IMR-90 (cell line): ENCODE measurements at regions not wholly inside any gene's neighbourhood (a gene's known extent, or its start where the extent isn't known, plus 50 kb on each side); places are given as distances from the start of the nearest gene placed in this dataset.

Experiments
- ATAC-seq: fragments of 200-7000 bp; cut with Tn5 transposase; 2 replicates; pipeline ENCODE4 v1.9.1; 2020; ENCODE audit warnings: low read depth, mild to moderate bottlenecking, moderate library complexity
- BruUV-seq: library from RNA; stranded (reverse); fragments of 400-500 nt; replicated peaks from 2 replicates; lab custom pipeline; 2021; lab: Mats Ljungman, UMichigan
- CTCF ChIA-PET: fragments of 300-600 bp; formaldehyde crosslinking; extraction: SDS; loops from one replicate; lab custom pipeline; 2021; ENCODE audit warnings: antibody characterized with exemption; lab: Yijun Ruan, JAX
- POLR2A ChIA-PET: fragments of 300-600 bp; sonication (Branson Sonifier 250); formaldehyde crosslinking; loops from one replicate; lab custom pipeline; 2022; ENCODE audit warnings: antibody characterized with exemption; ENCODE audit not compliant: unreplicated experiment; lab: Charles Lee
- DNase-seq: peaks from one replicate; pipeline ENCODE4 v3.0.0; 2013
- H2AFZ ChIP-seq: replicated peaks from 2 replicates; pipeline ENCODE3; 2013; ENCODE audit warnings: low read length, mild to moderate bottlenecking; ENCODE audit not compliant: poor library complexity
- H2AK5ac ChIP-seq: 2 replicates; pipeline ENCODE4 v1.6.1; 2013; ENCODE audit warnings: low read depth, low read length, inconsistent platforms
- H2AK9ac ChIP-seq: replicated peaks from 2 replicates; pipeline ENCODE3; 2013; ENCODE audit warnings: mild to moderate bottlenecking, low read depth, low read length, moderate library complexity; ENCODE audit not compliant: poor library complexity
- H2BK120ac ChIP-seq: 2 replicates; pipeline ENCODE4 v1.6.1; 2013; ENCODE audit warnings: low read depth, low read length, inconsistent platforms
- H2BK15ac ChIP-seq: 3 replicates; pipeline ENCODE4 v1.6.1; 2013; ENCODE audit warnings: low read depth, low read length, inconsistent platforms
- H2BK20ac ChIP-seq: 2 replicates; pipeline ENCODE4 v1.6.1; 2013; ENCODE audit warnings: low read depth, mild to moderate bottlenecking, inconsistent platforms, low read length, moderate library complexity
- H2BK5ac ChIP-seq: 2 replicates; pipeline ENCODE4 v1.6.1; 2013; ENCODE audit warnings: mild to moderate bottlenecking, low read depth, low read length, inconsistent platforms; ENCODE audit not compliant: poor library complexity, severe bottlenecking
- H3K14ac ChIP-seq: replicated peaks from 2 replicates; pipeline ENCODE4 v1.6.1; 2013; ENCODE audit warnings: low read depth, low read length, inconsistent platforms
- H3K18ac ChIP-seq: 2 replicates; pipeline ENCODE4 v1.6.1; 2013; ENCODE audit warnings: low read depth, low read length, control low read depth
- H3K23ac ChIP-seq: 2 replicates; pipeline ENCODE4 v1.6.1; 2013; ENCODE audit warnings: low read depth, low read length, inconsistent platforms
- H3K27ac ChIP-seq: 2 replicates; pipeline ENCODE4 v1.5.1; 2013; ENCODE audit warnings: mild to moderate bottlenecking, control low read depth, low read length; ENCODE audit not compliant: insufficient read depth
- H3K27me3 ChIP-seq: 2 replicates; pipeline ENCODE4 v1.6.1; 2013; ENCODE audit warnings: low read length; ENCODE audit not compliant: control insufficient read depth, insufficient read depth
- H3K36me3 ChIP-seq: 2 replicates; pipeline ENCODE4 v1.6.1; 2013; ENCODE audit warnings: low read length, mixed read lengths; ENCODE audit not compliant: control insufficient read depth, insufficient read depth
- H3K4ac ChIP-seq: 2 replicates; pipeline ENCODE4 v1.6.1; 2013; ENCODE audit warnings: low read depth, low read length, inconsistent platforms
- H3K4me1 ChIP-seq: 2 replicates; pipeline ENCODE4 v1.6.1; 2013; ENCODE audit warnings: low read length, mixed read lengths; ENCODE audit not compliant: control insufficient read depth, insufficient read depth
- H3K4me2 ChIP-seq: 2 replicates; pipeline ENCODE4 v1.6.1; 2013; ENCODE audit warnings: low read depth, mild to moderate bottlenecking, control low read depth, low read length, moderate library complexity
- H3K4me3 ChIP-seq: 2 replicates; pipeline ENCODE4 v1.5.1; 2013; ENCODE audit warnings: low read depth, mild to moderate bottlenecking, control low read depth, low read length, moderate library complexity; ENCODE audit not compliant: insufficient read depth
- H3K56ac ChIP-seq: 2 replicates; pipeline ENCODE4 v1.6.1; 2013; ENCODE audit warnings: low read length, inconsistent platforms; ENCODE audit not compliant: insufficient read depth; ENCODE audit errors: extremely low read depth
- H3K79me1 ChIP-seq, 2 experiments: 2 replicates each; pipeline ENCODE4 v1.6.1; 2013; ENCODE audit warnings: low read length in 2 of 2, inconsistent platforms in 1 of 2, low read depth in 1 of 2
- H3K9ac ChIP-seq: 2 replicates; pipeline ENCODE4 v1.6.1; 2013; ENCODE audit warnings: low read depth, low read length, control low read depth
- H3K9me1 ChIP-seq: 2 replicates; pipeline ENCODE4 v1.6.1; 2013; ENCODE audit warnings: low read length, inconsistent platforms; ENCODE audit not compliant: insufficient read depth
- H3K9me3 ChIP-seq: 2 replicates; pipeline ENCODE4 v1.6.1; 2013; ENCODE audit warnings: low read length; ENCODE audit not compliant: control insufficient read depth, insufficient read depth
- H4K20me1 ChIP-seq: 2 replicates; pipeline ENCODE4 v1.6.1; 2013; ENCODE audit warnings: low read length, inconsistent platforms; ENCODE audit not compliant: insufficient read depth
- H4K5ac ChIP-seq: 2 replicates; pipeline ENCODE4 v1.6.1; 2013; ENCODE audit warnings: mild to moderate bottlenecking, low read depth, low read length, control low read depth
- H4K8ac ChIP-seq, 2 experiments: 2 replicates each; pipeline ENCODE4 v1.6.1; 2013; ENCODE audit warnings: low read depth in 2 of 2, low read length in 2 of 2, control low read depth in 1 of 2, inconsistent platforms in 1 of 2
- H4K91ac ChIP-seq: 2 replicates; pipeline ENCODE4 v1.6.1; 2013; ENCODE audit warnings: low read depth, low read length, inconsistent platforms; ENCODE audit not compliant: insufficient read depth
- RAD21 ChIP-seq: IDR thresholded peaks from 2 replicates; pipeline ENCODE4 v1.6.1; 2012; ENCODE audit warnings: low read length, improper control_type of control experiment
- SMC3 ChIP-seq: fragments of 150-350 bp; IDR thresholded peaks from 2 replicates; pipeline ENCODE4 v1.6.1; 2016; ENCODE audit warnings: low read depth, mild to moderate bottlenecking, antibody characterized with exemption, low read length, moderate library complexity
- USF2 ChIP-seq: fragments of 150-350 bp; IDR thresholded peaks from 2 replicates; pipeline ENCODE4 v1.6.1; 2017; ENCODE audit warnings: mild to moderate bottlenecking, antibody characterized with exemption, low read length, low read depth
- WGBS, 2 experiments: methylation state at CpG; one replicate each; pipeline versions ENCODE4 v1.1.5 to v1.1.7; 2013; ENCODE audit warnings: missing lambda C conversion rate in 2 of 2; ENCODE audit not compliant: insufficient read length in 1 of 2; ENCODE audit errors: extremely low coverage in 2 of 2; 5-methylcytosine and 5-hydroxymethylcytosine counted together
- dilution Hi-C: fragments of 300-500 bp; cut with HindIII; formaldehyde crosslinking; loops from one replicate; pipeline ENCODE4 v1.14.3; 2018; ENCODE audit warnings: low sequenced_read_pairs; ENCODE audit not compliant: unreplicated experiment
- in situ Hi-C: fragments of 300-500 bp; cut with MboI; formaldehyde crosslinking; loops from 3 replicates; pipeline ENCODE4 v1.14.3; 2019; ENCODE audit warnings: low sequenced_read_pairs, inconsistent platforms, mixed read lengths
- intact Hi-C: fragments of 100-400 bp; cut with micrococcal nuclease; formaldehyde crosslinking; loops from 2 replicates; pipeline ENCODE4 v1.10.0; 2022
- TF ChIP-seq, protein P1 (sequence below): conservative IDR thresholded peaks from 2 replicates; pipeline ENCODE4 v1.5.1; 2012; ENCODE audit warnings: mild to moderate bottlenecking, low read depth, low read length, improper control_type of control experiment

DNA sequence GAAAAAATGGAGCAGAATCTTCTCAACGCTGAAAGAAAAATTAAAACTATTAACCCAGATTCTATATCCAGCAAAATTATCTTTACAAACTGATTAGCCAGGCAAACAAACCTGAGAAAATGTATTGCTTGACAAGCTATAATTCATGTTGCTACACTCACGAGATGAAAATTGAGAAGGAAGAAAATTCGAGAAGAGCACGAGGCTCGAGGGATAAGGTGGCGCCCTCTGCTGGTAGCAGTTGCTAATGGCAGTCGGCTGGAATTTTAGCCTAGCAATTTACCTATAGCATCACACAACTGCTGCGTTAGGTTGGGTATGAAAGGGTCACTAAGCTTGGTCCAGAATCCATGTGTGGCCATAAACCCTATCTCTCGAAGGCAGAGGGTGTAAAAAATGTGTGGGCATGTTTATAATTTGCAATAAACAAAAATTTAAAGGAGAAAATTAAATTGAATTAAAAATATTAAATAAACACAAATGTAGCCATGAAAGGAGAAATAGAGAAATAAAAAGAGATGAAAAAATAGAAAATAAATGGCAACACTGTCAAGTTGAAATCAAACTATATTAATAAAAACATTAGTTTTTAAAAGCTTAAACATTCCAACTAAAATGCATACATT is 126.6 kb downstream of the PPP4R3C start:
- POLR2A ChIA-PET, result no interaction called here

More for the DNA sequence above, 126.6 kb downstream of the PPP4R3C start:
- Histone ChIP-seq H3K9me3 (no peaks in the 10 kb centered on the region), H3K18ac (no peak overlapping the region), H4K91ac (no peak overlapping the region), H3K14ac (no peak overlapping the region), H3K27ac (no peak overlapping the region), H3K56ac (no peak overlapping the region), H2BK15ac (no peak overlapping the region), H3K79me1 (no peaks in the 10 kb centered on the region), H2AK9ac (peak overlapping the region; percentile 37), H4K5ac (no peak overlapping the region), H2BK5ac (no peak overlapping the region), H3K23ac (no peak overlapping the region), H4K20me1 (no peaks in the 10 kb centered on the region), H3K4me2 (no peak overlapping the region), H4K8ac (no peak overlapping the region), H3K9me1 (no peaks in the 10 kb centered on the region), H2AFZ (peak overlapping the region; percentile 23), H3K4ac (no peak overlapping the region), H3K4me3 (no peak overlapping the region), H2BK20ac (no peak overlapping the region), H3K4me1 (no peaks in the 10 kb centered on the region), H2AK5ac (no peak overlapping the region), H3K36me3 (no peaks in the 10 kb centered on the region), H3K9ac (no peak overlapping the region), H3K27me3 (no peaks in the 10 kb centered on the region), H2BK120ac (no peak overlapping the region)
- ATAC-seq (no peak), DNase-seq (peak; percentile 2)
- no TSS peak for BruUV-seq
- WGBS, 2 experiments, result no CpG with 5 or more reads among the region's 9 CpGs
- TF ChIP-seq, protein P1, sequence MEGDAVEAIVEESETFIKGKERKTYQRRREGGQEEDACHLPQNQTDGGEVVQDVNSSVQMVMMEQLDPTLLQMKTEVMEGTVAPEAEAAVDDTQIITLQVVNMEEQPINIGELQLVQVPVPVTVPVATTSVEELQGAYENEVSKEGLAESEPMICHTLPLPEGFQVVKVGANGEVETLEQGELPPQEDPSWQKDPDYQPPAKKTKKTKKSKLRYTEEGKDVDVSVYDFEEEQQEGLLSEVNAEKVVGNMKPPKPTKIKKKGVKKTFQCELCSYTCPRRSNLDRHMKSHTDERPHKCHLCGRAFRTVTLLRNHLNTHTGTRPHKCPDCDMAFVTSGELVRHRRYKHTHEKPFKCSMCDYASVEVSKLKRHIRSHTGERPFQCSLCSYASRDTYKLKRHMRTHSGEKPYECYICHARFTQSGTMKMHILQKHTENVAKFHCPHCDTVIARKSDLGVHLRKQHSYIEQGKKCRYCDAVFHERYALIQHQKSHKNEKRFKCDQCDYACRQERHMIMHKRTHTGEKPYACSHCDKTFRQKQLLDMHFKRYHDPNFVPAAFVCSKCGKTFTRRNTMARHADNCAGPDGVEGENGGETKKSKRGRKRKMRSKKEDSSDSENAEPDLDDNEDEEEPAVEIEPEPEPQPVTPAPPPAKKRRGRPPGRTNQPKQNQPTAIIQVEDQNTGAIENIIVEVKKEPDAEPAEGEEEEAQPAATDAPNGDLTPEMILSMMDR, result peak; percentile 59
- peak; percentile 22; the same call in 1 of the 2 replicates for TF ChIP-seq RAD21
- peak; percentile 21; the same call in 1 of the 2 replicates for TF ChIP-seq SMC3
- TF ChIP-seq USF2, result no peak
- intact Hi-C loops, result no loop called here
- CTCF ChIA-PET, result no interaction called here
- in situ Hi-C loops, result no loop called here
- dilution Hi-C loops, result no loop called here
